ENCODE measurements at regions not wholly inside any gene's neighbourhood (a gene's known extent, or its start where the extent isn't known, plus 50 kb on each side); places are given as distances from the start of the nearest gene placed in this dataset.

- no peak overlapping the region for H3K4me3 ChIP-seq (ENCODE audit: control insufficient read depth in 2 of 3, extremely low read depth in 1 of 3, insufficient read depth in 2 of 3, low read depth in 1 of 3, low read length in 3 of 3)
- no peaks in the 10 kb centered on the region for H4K20me1 ChIP-seq (ENCODE audit: control insufficient read depth, extremely low read depth, insufficient read depth, low read length)
- FAIRE-seq: no peak
- no peaks in the 10 kb centered on the region for H3K79me2 ChIP-seq (ENCODE audit: control insufficient read depth, insufficient read depth, low read length)
- no peak overlapping the region for H3K9ac ChIP-seq (ENCODE audit: control insufficient read depth, extremely low read depth, insufficient read depth, low read length)
- no peak for DNase-seq (ENCODE audit: low read depth, low spot score)
- dilution Hi-C loops (cut with MboI; ENCODE audit: extremely low pct_ligation_motif_present, low sequenced_read_pairs): no loop called here
- no peaks in the 10 kb centered on the region for H3K9me1 ChIP-seq (ENCODE audit: control insufficient read depth, extremely low read depth, insufficient read depth, low read length)
- TF ChIP-seq EZH2 (IDR thresholded peaks at IDR 0.05; ENCODE audit: low read length) (no peak), CTCF (optimal IDR thresholded peaks at IDR 0.05 in 1 of 3, IDR thresholded peaks at IDR 0.05 in 1 of 3, conservative IDR thresholded peaks at IDR 0.05 in 1 of 3; ENCODE audit: extremely low read depth in 1 of 3, insufficient read depth in 2 of 3, low read length in 3 of 3) (no peak)
- no peak overlapping the region for H2AFZ ChIP-seq (ENCODE audit: control insufficient read depth, low read length)
- no peaks in the 10 kb centered on the region for H3K27me3 ChIP-seq (ENCODE audit: control insufficient read depth, extremely low read depth, insufficient read depth, low read length)
- peaks cover 4% of the 10 kb centered on the region for H3K4me1 ChIP-seq (ENCODE audit: control insufficient read depth, extremely low read depth, insufficient read depth, low read length)
- no peak overlapping the region for H3K4me2 ChIP-seq (ENCODE audit: control insufficient read depth, extremely low read depth, insufficient read depth, low read depth, low read length)
- no peaks in the 10 kb centered on the region for H3K9me3 ChIP-seq (ENCODE audit: control insufficient read depth, low read depth, low read length)
- H3K27ac ChIP-seq (ENCODE audit: control insufficient read depth, insufficient read depth, low read length): no peak overlapping the region
- no peaks in the 10 kb centered on the region for H3K36me3 ChIP-seq (ENCODE audit: control insufficient read depth in 2 of 2, extremely low read depth in 1 of 2, insufficient read depth in 2 of 2, low read length in 2 of 2)
These were observed 249.5 kb downstream of the PRELID2 start for GRCh38 chr5:145585443-145586148.

GRCh38 chr5:145579301-145579700, 255.8 kb downstream of the PRELID2 start:
- no peak for DNase-seq (ENCODE audit: low read depth, low spot score)
- no peak for FAIRE-seq
- Histone ChIP-seq H3K79me2 (ENCODE audit: control insufficient read depth, insufficient read depth, low read length) (no peaks in the 10 kb centered on the region), H3K27me3 (ENCODE audit: control insufficient read depth, extremely low read depth, insufficient read depth, low read length) (no peaks in the 10 kb centered on the region), H3K9me1 (ENCODE audit: control insufficient read depth, extremely low read depth, insufficient read depth, low read length) (no peaks in the 10 kb centered on the region), H3K4me1 (ENCODE audit: control insufficient read depth, extremely low read depth, insufficient read depth, low read length) (no peaks in the 10 kb centered on the region), H4K20me1 (ENCODE audit: control insufficient read depth, extremely low read depth, insufficient read depth, low read length) (no peaks in the 10 kb centered on the region), H3K9me3 (ENCODE audit: control insufficient read depth, low read depth, low read length) (no peaks in the 10 kb centered on the region), H3K4me2 (ENCODE audit: control insufficient read depth, extremely low read depth, insufficient read depth, low read depth, low read length) (no peak overlapping the region), H2AFZ (ENCODE audit: control insufficient read depth, low read length) (no peak overlapping the region), H3K27ac (ENCODE audit: control insufficient read depth, insufficient read depth, low read length) (no peak overlapping the region), H3K4me3 (ENCODE audit: control insufficient read depth in 2 of 3, extremely low read depth in 1 of 3, insufficient read depth in 2 of 3, low read depth in 1 of 3, low read length in 3 of 3) (no peak overlapping the region), H3K36me3 (ENCODE audit: control insufficient read depth in 2 of 2, extremely low read depth in 1 of 2, insufficient read depth in 2 of 2, low read length in 2 of 2) (no peaks in the 10 kb centered on the region), H3K9ac (ENCODE audit: control insufficient read depth, extremely low read depth, insufficient read depth, low read length) (no peak overlapping the region)
- TF ChIP-seq CTCF (optimal IDR thresholded peaks at IDR 0.05 in 1 of 3, IDR thresholded peaks at IDR 0.05 in 1 of 3, conservative IDR thresholded peaks at IDR 0.05 in 1 of 3; ENCODE audit: extremely low read depth in 1 of 3, insufficient read depth in 2 of 3, low read length in 3 of 3) (no peak), EZH2 (IDR thresholded peaks at IDR 0.05; ENCODE audit: low read length) (no peak)
- dilution Hi-C loops (cut with MboI; ENCODE audit: extremely low pct_ligation_motif_present, low sequenced_read_pairs): no loop called here

All from keratinocyte (primary cell).